Upper lobe of left lung (tissue), 6 donors: ENCODE measurements at regions not wholly inside any gene's neighbourhood (a gene's known extent, or its start where the extent isn't known, plus 50 kb on each side); places are given as distances from the start of the nearest gene placed in this dataset.

Experiments
- ATAC-seq, 2 donors: fragments of 200-7000 bp; cut with Tn5 transposase; one replicate each; pipeline ENCODE4 v1.9.1; 2022; ENCODE audit warnings: mild to moderate bottlenecking in 2 of 2, moderate library complexity in 2 of 2; ENCODE audit not compliant: low FRiP score in 2 of 2
- DNase-seq, 2 donors: peaks; one replicate each; pipeline ENCODE4 v3.0.0-alpha.2; 2019 to 2020
- H3K27ac ChIP-seq, 4 donors: fragments of 200-600 bp; sonication (generic); one replicate each; pipeline ENCODE4 v1.5.1; 2016 to 2019
- H3K27me3 ChIP-seq, 4 donors: fragments of 200-600 bp; sonication (generic); one replicate each; pipeline ENCODE4 v1.5.1; 2017 to 2019
- H3K36me3 ChIP-seq, 4 donors: fragments of 200-600 bp; sonication (generic); one replicate each; pipeline ENCODE4 v1.5.1; 2016 to 2019
- H3K4me1 ChIP-seq, 4 donors: fragments of 200-600 bp; sonication (generic); one replicate each; pipeline ENCODE4 v1.5.1; 2018 to 2019
- H3K4me3 ChIP-seq, 4 donors: fragments of 200-600 bp; sonication (generic); one replicate each; pipeline ENCODE4 v1.5.1; 2017 to 2019; ENCODE audit warnings: mild to moderate bottlenecking in 2 of 4, moderate library complexity in 1 of 4
- H3K9me3 ChIP-seq, 4 donors: fragments of 200-600 bp; sonication (generic); one replicate each; pipeline ENCODE4 v1.5.1; 2018 to 2019
- CTCF ChIP-seq, 6 experiments: fragments of 450-650 bp in 4 of 6; fragments of 200-600 bp in 2 of 6; sonication (generic) in 2 of 6; IDR thresholded peaks; one replicate each; pipeline ENCODE4 v1.5.1; 2016 to 2019; ENCODE audit warnings: antibody characterized with exemption in 6 of 6
- EP300 ChIP-seq, 4 donors: sonication (generic); formaldehyde crosslinking; IDR thresholded peaks; one replicate each; pipeline ENCODE4 v1.5.1; 2017; ENCODE audit warnings: antibody characterized with exemption in 4 of 4, control low read depth in 2 of 4
- POLR2A ChIP-seq, 4 donors: fragments of 450-650 bp; IDR thresholded peaks; one replicate each; pipeline ENCODE4 v1.5.1; 2016 to 2017; ENCODE audit warnings: antibody characterized with exemption in 4 of 4, mild to moderate bottlenecking in 2 of 4
- POLR2AphosphoS5 ChIP-seq, 2 donors: sonication (generic); formaldehyde crosslinking; IDR thresholded peaks; one replicate each; pipeline ENCODE4 v1.5.1; 2017; ENCODE audit warnings: antibody characterized with exemption in 2 of 2
- WGBS, 2 donors: methylation state at CpG; one replicate each; pipeline ENCODE4 v1.1.5; 2017 to 2018; 5-methylcytosine and 5-hydroxymethylcytosine counted together
- donor health status: DM: no; HTN: no; CAD: no; lungs with moderate emphysema.
- donor health status: DM: no; HTN: yes; CAD: no; lungs with severe emphysema.

GRCh38 chr3:24907106-24907505, 412.5 kb upstream of the THRB start:
- Histone ChIP-seq H3K27ac (no peak overlapping the region), H3K9me3 (no peaks in the 10 kb centered on the region), H3K4me1 (no peaks in the 10 kb centered on the region), H3K4me3 (no peak overlapping the region), H3K27me3 (no peaks in the 10 kb centered on the region), H3K36me3 (no peaks in the 10 kb centered on the region)
- 71 to 86% methylated on average over 2 of the region's 2 CpGs for WGBS, 2 donors
- no peak for TF ChIP-seq POLR2AphosphoS5 (IDR thresholded peaks at IDR 0.05)
- no peak for TF ChIP-seq EP300 (IDR thresholded peaks at IDR 0.05)
- no peak for TF ChIP-seq CTCF (IDR thresholded peaks at IDR 0.05)
- TF ChIP-seq POLR2A (IDR thresholded peaks at IDR 0.05): no peak
- no peak for DNase-seq
- ATAC-seq: no peak

GRCh38 chr3:24911076-24911475, 416.4 kb upstream of the THRB start:
- no peak for DNase-seq
- TF ChIP-seq EP300 (IDR thresholded peaks at IDR 0.05): no peak
- TF ChIP-seq POLR2AphosphoS5 (IDR thresholded peaks at IDR 0.05): no peak
- TF ChIP-seq POLR2A (IDR thresholded peaks at IDR 0.05): no peak
- TF ChIP-seq CTCF (IDR thresholded peaks at IDR 0.05): no peak
- Histone ChIP-seq H3K4me1 (no peaks in the 10 kb centered on the region), H3K27ac (no peak overlapping the region), H3K36me3 (no peaks in the 10 kb centered on the region), H3K27me3 (no peaks in the 10 kb centered on the region), H3K4me3 (no peak overlapping the region), H3K9me3 (no peaks in the 10 kb centered on the region)
- no peak for ATAC-seq
- WGBS, 2 donors: 67 to 77% methylated on average over 3 of the region's 3 CpGs

- no peaks in the 10 kb centered on the region for H3K4me1 ChIP-seq
- TF ChIP-seq POLR2A (IDR thresholded peaks at IDR 0.05) (no peak), EP300 (IDR thresholded peaks at IDR 0.05) (no peak), POLR2AphosphoS5 (IDR thresholded peaks at IDR 0.05) (no peak), CTCF (IDR thresholded peaks at IDR 0.05) (no peak)
- H3K9me3 ChIP-seq: no peaks in the 10 kb centered on the region
- no peak overlapping the region for H3K4me3 ChIP-seq
- DNase-seq (no peak), ATAC-seq (no peak)
- H3K27me3 ChIP-seq: no peaks in the 10 kb centered on the region
- no peak overlapping the region for H3K27ac ChIP-seq
- no peaks in the 10 kb centered on the region for H3K36me3 ChIP-seq
- WGBS, 2 donors: 69 to 77% methylated on average over 2 of the region's 2 CpGs
Measured at GRCh38 chr3:24915639-24916038, 421.0 kb upstream of the THRB start.

- ATAC-seq (no peak), DNase-seq (no peak)
- no peaks in the 10 kb centered on the region for H3K9me3 ChIP-seq
- no peak overlapping the region for H3K27ac ChIP-seq
- TF ChIP-seq POLR2AphosphoS5 (IDR thresholded peaks at IDR 0.05): no peak
- TF ChIP-seq CTCF (IDR thresholded peaks at IDR 0.05): no peak
- no peak for TF ChIP-seq POLR2A (IDR thresholded peaks at IDR 0.05)
- no peak for TF ChIP-seq EP300 (IDR thresholded peaks at IDR 0.05)
- H3K36me3 ChIP-seq: no peaks in the 10 kb centered on the region
- no peaks in the 10 kb centered on the region for H3K4me1 ChIP-seq
- no peak overlapping the region for H3K4me3 ChIP-seq
- WGBS, 2 donors: 93% methylated on average over 5 of the region's 5 CpGs
- no peaks in the 10 kb centered on the region for H3K27me3 ChIP-seq
Measured at GRCh38 chr3:24917908-24918307, 423.3 kb upstream of the THRB start.

GRCh38 chr3:24923570-24923969, 428.9 kb upstream of the THRB start:
- H3K27me3 ChIP-seq: no peaks in the 10 kb centered on the region
- no peaks in the 10 kb centered on the region for H3K4me1 ChIP-seq
- no peak overlapping the region for H3K27ac ChIP-seq
- ATAC-seq (no peak), DNase-seq (no peak)
- no peak overlapping the region for H3K4me3 ChIP-seq
- no peaks in the 10 kb centered on the region for H3K36me3 ChIP-seq
- H3K9me3 ChIP-seq: no peaks in the 10 kb centered on the region
- 59 to 74% methylated on average over 2 of the region's 2 CpGs for WGBS, 2 donors
- TF ChIP-seq EP300 (IDR thresholded peaks at IDR 0.05): no peak
- TF ChIP-seq CTCF (IDR thresholded peaks at IDR 0.05): no peak
- TF ChIP-seq POLR2A (IDR thresholded peaks at IDR 0.05): no peak
- TF ChIP-seq POLR2AphosphoS5 (IDR thresholded peaks at IDR 0.05): no peak
